Ectodermal cell (in vitro differentiated cells): ENCODE measurements at regions not wholly inside any gene's neighbourhood (a gene's known extent, or its start where the extent isn't known, plus 50 kb on each side); places are given as distances from the start of the nearest gene placed in this dataset.

Experiments
- H3K27ac ChIP-seq: 2 replicates; pipeline ENCODE4 v1.7.0; 2013; ENCODE audit warnings: mild to moderate bottlenecking, low read depth, low read length; ENCODE audit not compliant: insufficient read depth, poor library complexity, severe bottlenecking
- H3K27me3 ChIP-seq: 2 replicates; pipeline ENCODE4 v1.7.0; 2013; ENCODE audit warnings: mild to moderate bottlenecking, low read length; ENCODE audit not compliant: insufficient read depth, control insufficient read depth, poor library complexity, severe bottlenecking
- H3K36me3 ChIP-seq: one replicate; pipeline ENCODE4 v1.7.0; 2013; ENCODE audit warnings: low read length; ENCODE audit not compliant: control insufficient read depth, insufficient read depth
- H3K4me1 ChIP-seq: one replicate; pipeline ENCODE4 v1.7.0; 2013; ENCODE audit warnings: low read length; ENCODE audit not compliant: control insufficient read depth, insufficient read depth
- H3K4me3 ChIP-seq: 2 replicates; pipeline ENCODE4 v1.7.0; 2013; ENCODE audit warnings: low read depth, low read length, control low read depth; ENCODE audit not compliant: insufficient read depth
- H3K9me3 ChIP-seq: 2 replicates; pipeline ENCODE4 v1.7.0; 2013; ENCODE audit warnings: mild to moderate bottlenecking, low read length, moderate library complexity; ENCODE audit not compliant: control insufficient read depth
- WGBS, 2 experiments: methylation state at CpG; one replicate each; pipeline ENCODE4 v1.1.7; 2013; ENCODE audit warnings: missing lambda C conversion rate in 2 of 2; 5-methylcytosine and 5-hydroxymethylcytosine counted together

DNA sequence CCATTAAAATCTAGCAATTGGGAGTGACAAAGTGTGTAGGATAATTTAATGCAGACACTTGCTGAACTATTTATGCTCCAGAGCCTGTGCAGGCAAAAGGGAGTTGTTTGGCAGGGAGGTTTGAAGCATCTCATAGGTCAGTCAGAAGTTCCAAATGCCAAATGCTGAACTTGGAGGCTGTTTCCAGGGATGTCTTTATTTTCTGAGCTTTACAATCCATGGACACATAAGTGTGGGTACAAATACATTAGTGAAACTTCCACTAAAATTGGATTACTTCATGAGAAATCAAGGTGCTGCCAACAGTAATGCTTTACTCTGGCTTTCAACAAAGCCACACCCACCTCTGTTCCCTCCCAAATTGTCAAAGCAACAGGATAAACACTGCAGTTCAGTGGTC lies 422.1 kb upstream of the SETBP1 start:
- H3K36me3 ChIP-seq = no peaks in the 10 kb centered on the region
- no peaks in the 10 kb centered on the region for H3K27me3 ChIP-seq
- H3K4me3 ChIP-seq = no peak overlapping the region
- H3K4me1 ChIP-seq = no peaks in the 10 kb centered on the region
- H3K27ac ChIP-seq = no peak overlapping the region
- no peaks in the 10 kb centered on the region for H3K9me3 ChIP-seq

- H3K9me3 ChIP-seq = no peaks in the 10 kb centered on the region
- H3K27ac ChIP-seq = no peak overlapping the region
- WGBS, 2 experiments = 82 to 100% methylated on average over 2 to 3 of the region's 3 CpGs
- H3K4me1 ChIP-seq = no peaks in the 10 kb centered on the region
- no peak overlapping the region for H3K4me3 ChIP-seq
- no peaks in the 10 kb centered on the region for H3K36me3 ChIP-seq
- H3K27me3 ChIP-seq = no peaks in the 10 kb centered on the region
Observed at GRCh38 chr18:44259610-44260009, 421.1 kb upstream of the SETBP1 start.

DNA sequence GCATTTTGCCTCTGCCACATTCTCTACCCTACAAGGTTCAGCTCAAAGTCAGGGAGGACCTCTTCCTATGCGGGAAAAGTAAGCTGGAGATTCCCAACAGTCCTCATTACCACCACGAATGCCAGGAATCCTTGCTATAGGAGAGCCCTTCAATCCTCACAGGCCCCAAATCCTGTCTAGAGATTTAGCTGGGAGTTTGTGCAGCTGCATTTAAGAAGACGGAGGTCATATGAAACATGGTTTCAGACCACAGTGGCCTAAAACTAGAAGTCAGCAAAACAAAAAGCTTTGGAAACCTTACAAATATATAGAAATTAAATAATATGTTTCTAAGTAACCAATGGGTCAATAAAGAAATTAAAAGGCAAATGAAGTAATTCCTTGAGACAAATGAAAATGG lies 415.3 kb upstream of the SETBP1 start:
- H3K4me1 ChIP-seq = no peaks in the 10 kb centered on the region
- H3K36me3 ChIP-seq = no peaks in the 10 kb centered on the region
- no peak overlapping the region for H3K4me3 ChIP-seq
- H3K9me3 ChIP-seq = no peaks in the 10 kb centered on the region
- no peak overlapping the region for H3K27ac ChIP-seq
- no peaks in the 10 kb centered on the region for H3K27me3 ChIP-seq
- 93 to 96% methylated on average over 3 of the region's 3 CpGs for WGBS, 2 experiments

GRCh38 chr18:44273298-44273697 lies 407.4 kb upstream of the SETBP1 start:
- Histone ChIP-seq H3K9me3 (no peaks in the 10 kb centered on the region), H3K4me1 (no peaks in the 10 kb centered on the region), H3K4me3 (no peak overlapping the region), H3K27ac (no peak overlapping the region), H3K36me3 (no peaks in the 10 kb centered on the region), H3K27me3 (no peaks in the 10 kb centered on the region)
- WGBS, 2 experiments = 71 to 75% methylated on average over 1 of the region's 1 CpG

DNA sequence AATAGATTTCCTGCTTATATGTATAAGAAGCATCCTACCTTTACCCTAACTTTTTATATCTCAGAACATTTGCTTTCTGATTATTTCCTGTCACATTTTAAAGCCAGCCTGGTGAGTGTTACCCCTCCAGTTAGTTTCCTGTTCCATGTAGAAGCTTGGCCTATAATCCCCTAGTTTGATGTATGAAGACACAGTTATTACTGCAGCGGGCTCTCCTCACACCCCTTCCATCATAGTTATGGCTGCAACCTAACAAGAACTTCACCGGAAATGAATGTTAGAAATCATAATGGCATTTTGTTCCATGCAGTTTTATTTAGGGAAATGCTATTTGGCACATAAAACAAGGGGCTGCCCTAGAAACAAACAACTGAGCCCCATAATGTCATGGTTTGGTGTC lies 400.2 kb upstream of the SETBP1 start:
- H3K4me1 ChIP-seq = no peaks in the 10 kb centered on the region
- no peak overlapping the region for H3K4me3 ChIP-seq
- WGBS, 2 experiments = 92 to 93% methylated on average over 2 of the region's 2 CpGs
- H3K9me3 ChIP-seq = no peaks in the 10 kb centered on the region
- no peak overlapping the region for H3K27ac ChIP-seq
- H3K27me3 ChIP-seq = no peaks in the 10 kb centered on the region
- H3K36me3 ChIP-seq = no peaks in the 10 kb centered on the region

DNA sequence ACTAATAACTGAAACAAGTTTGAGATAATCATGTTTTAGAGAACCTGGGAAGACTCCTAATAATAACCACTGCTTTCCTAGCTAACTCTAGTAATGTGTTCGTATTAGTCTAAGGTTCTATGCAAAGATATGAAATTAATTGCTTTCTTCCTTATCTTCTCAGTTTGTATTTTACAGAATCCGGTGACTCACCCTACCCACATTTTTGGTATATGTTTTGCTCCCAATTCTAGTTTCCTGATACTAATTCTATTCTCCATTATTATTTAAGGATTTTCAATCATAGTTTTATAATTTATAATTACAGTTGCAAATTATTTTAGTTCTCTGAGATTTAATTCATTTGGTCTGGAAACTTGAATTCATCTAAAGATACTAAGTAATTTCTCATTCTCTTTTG lies 394.6 kb upstream of the SETBP1 start:
- 80 to 100% methylated on average over 1 to 2 of the region's 2 CpGs for WGBS, 2 experiments
- no peak overlapping the region for H3K4me3 ChIP-seq
- H3K36me3 ChIP-seq = no peaks in the 10 kb centered on the region
- no peaks in the 10 kb centered on the region for H3K9me3 ChIP-seq
- H3K27me3 ChIP-seq = no peaks in the 10 kb centered on the region
- no peak overlapping the region for H3K27ac ChIP-seq
- H3K4me1 ChIP-seq = no peaks in the 10 kb centered on the region

DNA sequence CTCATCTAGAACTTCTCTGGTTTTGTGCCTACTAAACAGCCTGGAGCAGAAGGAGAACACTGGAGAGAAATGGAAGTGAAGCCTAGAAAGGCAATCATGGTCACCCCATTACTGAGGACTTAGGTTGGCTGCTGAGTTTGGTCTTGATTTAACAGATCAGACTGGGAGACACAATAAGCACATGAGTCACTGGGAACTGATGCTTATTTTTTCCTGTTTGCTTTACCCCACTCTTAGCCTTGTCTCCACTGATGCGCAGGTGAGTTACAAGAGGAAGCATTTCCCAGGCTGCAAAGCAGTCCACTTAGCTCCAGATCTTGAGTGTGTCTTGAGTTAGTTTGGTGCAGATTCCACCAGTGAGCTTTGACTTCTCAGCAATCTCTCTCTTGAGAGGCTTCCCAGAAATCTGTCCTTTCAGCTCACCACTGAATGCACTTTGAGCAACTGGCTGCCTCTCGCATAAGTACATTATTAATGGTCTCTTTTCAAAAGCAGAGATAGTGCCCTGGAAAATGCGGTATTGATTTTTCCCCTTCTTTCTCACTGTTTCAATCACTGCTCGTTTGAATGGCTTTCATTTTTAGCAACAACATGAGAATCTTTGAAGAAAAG lies 390.2 kb upstream of the SETBP1 start:
- Histone ChIP-seq H3K9me3 (no peaks in the 10 kb centered on the region), H3K4me3 (no peak overlapping the region), H3K36me3 (no peaks in the 10 kb centered on the region), H3K27ac (no peak overlapping the region), H3K27me3 (no peaks in the 10 kb centered on the region), H3K4me1 (no peaks in the 10 kb centered on the region)
- 88 to 96% methylated on average over 3 to 4 of the region's 4 CpGs for WGBS, 2 experiments

DNA sequence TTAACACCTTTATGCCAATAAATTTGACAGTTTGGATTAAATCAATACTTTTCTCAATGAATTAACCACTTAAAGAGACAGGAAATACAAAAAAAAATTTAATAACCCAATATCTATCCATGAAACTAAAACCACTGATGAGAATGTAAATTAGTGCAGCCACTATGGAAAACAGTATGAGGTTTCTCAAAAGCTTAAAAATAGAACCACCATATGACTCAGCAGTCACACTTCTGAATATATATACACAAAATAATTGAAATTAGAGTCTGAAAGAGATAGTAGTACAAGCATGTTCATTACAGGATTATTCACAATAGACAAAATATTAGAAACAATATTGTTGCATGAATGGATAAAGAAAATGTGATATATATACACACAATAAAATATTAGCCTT lies 382.1 kb upstream of the SETBP1 start:
- H3K9me3 ChIP-seq = no peaks in the 10 kb centered on the region

GRCh38 chr18:44309185-44309584 lies 371.5 kb upstream of the SETBP1 start:
- Histone ChIP-seq H3K27me3 (no peaks in the 10 kb centered on the region), H3K4me3 (no peak overlapping the region), H3K27ac (no peak overlapping the region), H3K4me1 (no peaks in the 10 kb centered on the region), H3K36me3 (no peaks in the 10 kb centered on the region), H3K9me3 (no peaks in the 10 kb centered on the region)
- 95 to 100% methylated on average over 2 of the region's 2 CpGs for WGBS, 2 experiments

More for the DNA sequence above, 382.1 kb upstream of the SETBP1 start:
- H3K36me3 ChIP-seq = no peaks in the 10 kb centered on the region
- H3K4me1 ChIP-seq = no peaks in the 10 kb centered on the region
- H3K27ac ChIP-seq = no peak overlapping the region
- H3K4me3 ChIP-seq = no peak overlapping the region
- no peaks in the 10 kb centered on the region for H3K27me3 ChIP-seq

DNA sequence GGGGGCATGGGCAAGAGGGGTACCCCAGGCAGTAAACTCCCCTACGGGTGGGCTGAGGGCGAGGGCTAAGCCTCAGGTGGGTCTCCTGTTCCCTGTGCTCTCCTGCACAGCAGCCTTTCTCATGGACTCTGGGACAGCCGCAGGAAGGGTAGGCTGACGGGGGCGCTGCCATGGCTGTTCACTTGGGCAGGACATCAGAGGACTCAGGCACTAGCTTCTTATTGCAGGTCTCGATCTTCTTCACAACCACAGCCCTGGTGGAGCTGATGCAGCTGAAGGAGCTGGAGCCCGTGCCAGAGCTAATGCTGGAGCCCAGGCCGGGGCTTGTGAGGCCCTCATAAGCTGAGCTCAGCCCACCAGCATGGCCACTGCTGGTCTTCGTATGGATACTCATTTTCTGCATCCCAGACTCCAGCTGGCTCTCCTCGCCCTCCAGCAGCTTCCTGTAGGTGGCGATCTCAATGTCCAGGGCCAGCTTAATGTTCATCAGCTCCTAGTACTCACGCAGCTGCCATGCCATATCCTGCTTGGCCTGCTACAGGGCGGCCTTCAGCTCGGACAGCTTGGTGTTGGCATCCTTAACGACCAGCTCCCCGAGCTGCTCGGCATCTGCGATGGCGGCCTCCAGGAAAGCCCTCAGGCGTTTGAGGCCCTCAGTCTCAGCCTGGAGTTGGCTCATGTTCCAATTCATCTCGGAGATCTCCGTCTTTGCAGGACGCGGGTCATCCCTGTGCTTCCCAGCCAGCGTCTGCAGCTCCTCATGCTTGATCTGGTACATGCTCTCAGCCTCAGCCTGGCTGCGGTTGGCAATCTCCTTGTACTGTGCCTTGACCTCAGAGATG lies 359.8 kb upstream of the SETBP1 start:
- Histone ChIP-seq H3K27ac (no peak overlapping the region), H3K9me3 (no peaks in the 10 kb centered on the region), H3K4me3 (no peak overlapping the region), H3K4me1 (no peaks in the 10 kb centered on the region), H3K36me3 (no peaks in the 10 kb centered on the region), H3K27me3 (no peaks in the 10 kb centered on the region)
- 94 to 95% methylated on average over 26 of the region's 26 CpGs for WGBS, 2 experiments
